GM19238 (cell line): ENCODE measurements at regions not wholly inside any gene's neighbourhood (a gene's known extent, or its start where the extent isn't known, plus 50 kb on each side); places are given as distances from the start of the nearest gene placed in this dataset.

Experiments used
- DNase-seq: peaks from one replicate; pipeline ENCODE4 v3.0.0; 2011; ENCODE audit warnings: low spot score; ENCODE audit not compliant: insufficient read length

DNA sequence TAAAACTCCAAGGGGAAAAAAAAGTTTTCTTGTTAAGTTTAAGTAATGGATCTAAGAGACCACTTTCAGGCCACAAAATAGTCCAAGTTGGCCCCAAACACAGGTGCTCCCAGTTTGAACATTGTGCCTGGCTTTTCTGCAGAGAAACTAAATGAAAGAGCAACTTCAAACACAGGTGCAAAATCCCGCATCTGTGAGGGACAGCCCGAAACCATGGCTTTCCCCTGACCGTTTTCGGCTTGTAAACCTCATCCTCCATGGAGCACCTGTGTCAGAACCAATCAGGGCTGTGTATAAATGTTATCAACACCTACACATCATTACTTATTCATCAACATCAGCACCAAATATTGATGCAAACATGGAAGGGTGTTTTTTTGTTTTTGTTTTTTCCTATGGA lies 126.8 kb upstream of the OBI1 start:
- DNase-seq, result no peak

DNA sequence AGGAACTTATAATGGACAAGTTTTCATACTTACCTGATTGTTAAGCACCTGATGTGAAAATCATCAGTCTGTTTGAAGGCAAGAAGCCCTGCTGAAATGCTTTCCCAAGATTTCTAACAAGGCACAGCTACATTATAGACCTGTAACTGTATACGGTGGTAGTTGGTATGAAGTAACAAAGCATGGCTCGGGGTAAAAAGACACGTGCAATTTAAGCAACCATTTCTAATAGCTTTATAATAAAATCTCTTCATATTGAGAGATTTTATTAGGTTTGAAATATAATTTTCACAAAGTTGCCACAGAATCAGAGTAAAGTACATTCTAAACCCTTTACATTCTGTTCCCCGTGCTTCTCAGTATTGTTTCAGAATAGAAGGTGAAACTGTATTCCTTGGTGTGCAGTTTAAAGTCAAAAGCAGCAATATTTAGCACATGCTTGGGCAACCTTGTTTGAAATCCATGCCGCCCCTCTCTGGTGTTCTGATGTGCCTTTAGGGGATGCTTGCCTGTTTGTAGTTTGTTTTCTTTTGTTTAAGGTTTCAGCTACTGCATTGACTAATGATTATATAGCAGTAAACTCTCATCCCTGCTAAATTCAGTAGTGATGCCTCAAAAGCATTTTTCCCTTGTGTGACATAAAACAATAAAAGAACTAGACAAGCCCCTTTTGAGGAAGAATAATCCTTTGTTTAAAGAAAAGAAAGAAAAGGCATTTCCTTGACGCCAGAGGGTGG lies 125.2 kb upstream of the OBI1 start:
- DNase-seq, result no peak

DNA sequence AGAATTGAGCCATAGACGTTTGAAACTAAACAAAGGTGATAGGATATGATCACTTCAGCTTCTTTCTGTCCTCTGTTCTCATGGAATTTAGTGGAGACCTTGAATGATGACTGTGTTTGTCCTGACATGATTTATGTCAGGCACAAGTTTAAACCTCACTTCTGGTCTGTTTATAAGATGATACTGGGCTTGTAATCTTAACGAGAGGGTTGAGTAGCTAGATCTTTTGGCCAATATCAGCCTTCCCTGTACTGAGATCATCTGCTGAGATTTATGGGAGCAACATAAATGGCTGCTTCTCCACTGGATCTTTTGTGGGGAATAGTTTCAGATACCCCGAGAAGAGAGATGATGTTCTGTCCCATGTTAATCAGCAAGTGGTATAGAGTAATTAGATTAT lies 121.8 kb upstream of the OBI1 start:
- no peak for DNase-seq

GRCh38 chr13:78779608-78780007 lies 120.7 kb upstream of the OBI1 start:
- DNase-seq, result no peak

DNA sequence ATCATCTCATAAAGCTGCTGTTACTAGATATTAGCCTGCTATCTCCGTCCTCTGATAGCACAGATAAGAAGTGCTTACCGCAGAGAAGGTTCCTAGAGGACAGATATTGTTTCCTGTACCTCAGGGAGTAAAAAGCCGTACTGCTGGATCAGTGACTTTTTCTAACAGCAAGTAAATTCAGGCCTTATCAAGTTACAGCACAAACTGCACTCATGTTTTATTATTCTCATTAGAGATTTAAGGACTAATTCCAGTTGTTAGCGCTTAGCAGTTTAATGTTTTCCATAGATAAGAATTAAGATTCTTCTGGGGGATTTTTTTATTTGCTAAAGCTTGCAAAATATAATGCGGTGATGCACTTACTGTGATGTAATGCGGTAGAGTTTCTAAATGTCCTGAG lies 119.0 kb upstream of the OBI1 start:
- DNase-seq, result no peak

DNA sequence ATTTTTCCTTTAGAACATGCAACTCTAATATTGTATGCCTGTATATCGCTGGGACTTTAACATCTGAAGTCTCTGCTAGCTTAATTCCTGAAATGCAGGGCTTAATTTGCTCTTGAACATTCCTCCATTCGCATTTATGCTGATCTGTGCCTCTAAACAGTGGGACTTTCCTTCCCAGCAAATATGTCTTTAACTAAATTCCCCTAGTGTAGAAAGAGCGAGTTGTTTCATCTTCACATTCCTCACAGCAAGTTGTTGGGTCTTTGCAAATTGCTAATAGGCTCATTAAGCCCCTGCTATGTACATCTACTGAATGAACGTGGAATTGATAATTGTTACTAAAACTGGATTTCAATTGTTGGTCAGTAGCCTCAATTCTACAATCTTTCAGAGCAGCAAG lies 118.4 kb upstream of the OBI1 start:
- no peak for DNase-seq

DNA sequence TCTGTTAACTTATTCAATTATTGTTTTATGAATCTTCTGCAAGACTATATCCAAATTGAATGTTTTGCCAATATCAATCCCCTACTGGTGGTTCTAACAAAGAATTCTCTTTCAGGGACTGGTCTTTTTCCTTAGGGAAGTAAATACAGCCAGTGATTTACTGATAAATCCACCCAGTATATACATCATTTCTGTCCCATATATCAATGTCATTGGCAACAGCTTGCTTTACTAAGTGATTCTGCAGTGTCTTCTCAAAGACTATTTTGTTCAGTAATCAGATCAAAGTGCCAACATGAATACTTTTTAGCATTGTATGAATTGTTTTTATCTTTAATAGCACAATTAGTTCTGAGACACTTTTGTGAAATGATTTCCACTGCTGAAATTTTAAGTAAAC lies 114.0 kb upstream of the OBI1 start:
- no peak for DNase-seq

DNA sequence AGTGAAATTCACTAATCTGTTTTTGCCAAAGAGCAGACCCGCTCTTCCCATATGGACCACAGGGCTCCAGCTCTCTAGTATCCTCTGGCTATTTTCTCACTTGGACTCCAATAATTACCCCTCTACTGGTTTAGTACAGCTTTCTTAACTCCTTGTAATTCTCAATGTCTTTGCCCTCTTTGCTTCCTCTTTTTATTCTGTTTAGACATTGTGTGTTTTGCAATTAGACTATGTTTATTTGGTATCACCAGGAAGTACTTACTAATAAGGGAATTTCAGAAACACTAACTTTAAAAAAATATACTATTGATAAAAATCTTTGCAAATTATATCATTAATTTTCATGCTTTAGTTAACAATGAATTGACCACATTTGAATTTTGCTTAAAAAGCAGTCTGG lies 111.6 kb upstream of the OBI1 start:
- DNase-seq, result no peak

DNA sequence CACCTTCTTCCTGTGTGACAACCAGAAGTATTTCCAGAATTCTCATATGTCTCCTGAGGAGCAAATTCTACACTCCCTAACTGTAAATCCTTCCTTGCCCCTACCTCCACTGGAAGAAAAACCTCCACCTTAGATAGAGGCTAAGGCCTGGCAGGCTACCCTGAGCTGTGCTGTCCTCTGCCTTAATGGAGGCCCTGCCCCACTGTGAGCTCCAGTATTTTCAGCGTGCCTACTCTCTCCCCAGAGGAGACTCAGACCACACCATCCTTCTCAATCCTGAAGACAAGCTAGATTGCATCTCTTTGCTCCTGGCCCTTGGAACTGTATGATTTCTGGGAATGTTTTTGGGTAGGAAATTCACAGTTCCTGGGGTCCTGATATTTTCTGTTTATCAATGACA lies 110.0 kb upstream of the OBI1 start:
- no peak for DNase-seq

DNA sequence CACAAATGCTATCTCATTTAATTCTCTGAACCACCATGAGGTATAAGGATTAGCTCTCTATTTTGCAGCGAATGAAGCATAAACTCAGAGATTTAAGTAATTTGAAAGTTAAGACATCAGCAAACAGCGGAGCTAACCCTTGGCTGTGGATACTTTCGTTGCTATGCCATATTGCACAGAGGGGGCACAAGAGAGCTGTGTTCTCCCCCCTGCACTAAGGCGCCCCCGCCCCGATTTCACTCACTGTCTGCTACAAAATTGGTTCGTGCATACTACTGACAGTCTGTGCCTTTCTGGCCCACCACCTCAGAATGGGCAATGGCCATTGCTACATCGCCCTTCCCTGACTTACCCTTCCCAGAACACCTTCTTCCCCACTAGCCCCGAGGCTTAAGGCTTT lies 105.7 kb upstream of the OBI1 start:
- DNase-seq, result no peak

- DNase-seq, result no peak
Measured at GRCh38 chr13:78762825-78763224, 103.9 kb upstream of the OBI1 start.

DNA sequence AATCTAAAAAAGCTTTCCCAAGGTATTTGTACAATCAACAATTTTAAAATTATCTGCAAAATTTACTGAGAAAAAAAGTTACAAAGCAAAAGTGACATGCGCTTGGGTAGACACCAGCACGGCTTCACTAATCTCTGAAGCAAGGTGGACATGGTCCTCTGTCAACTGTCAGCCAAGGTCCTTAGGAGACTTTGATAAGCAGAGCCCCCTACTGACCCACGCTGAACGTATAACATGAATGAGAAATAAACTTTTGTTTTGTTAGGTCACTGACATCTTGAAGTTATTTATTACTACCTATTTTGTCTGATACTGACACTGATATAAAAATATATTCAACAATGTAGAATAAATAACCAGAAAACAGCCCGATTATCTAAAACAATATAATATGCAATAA lies 100.7 kb upstream of the OBI1 start:
- no peak for DNase-seq

GRCh38 chr13:78758549-78758948 lies 99.6 kb upstream of the OBI1 start:
- no peak for DNase-seq

GRCh38 chr13:78753435-78753834 lies 94.5 kb upstream of the OBI1 start:
- no peak for DNase-seq

DNA sequence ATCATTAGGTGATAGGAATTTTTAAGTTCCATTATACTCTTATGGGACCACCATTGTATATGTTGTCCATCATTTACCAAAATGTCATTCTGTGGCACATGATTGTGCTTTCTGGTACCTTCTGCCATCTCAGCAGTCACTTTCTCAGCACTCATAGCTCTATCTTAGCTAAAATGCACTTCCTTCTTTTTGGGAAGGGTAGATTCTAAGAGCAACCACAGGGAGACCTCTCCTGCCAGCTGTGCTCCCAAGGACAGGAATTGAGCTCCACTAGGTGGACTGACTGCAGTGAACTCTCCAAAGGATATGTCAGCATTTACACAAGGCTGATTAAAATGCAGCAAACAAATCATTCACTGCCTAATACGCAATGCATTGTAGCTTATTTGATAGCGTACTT lies 91.8 kb upstream of the OBI1 start:
- DNase-seq, result no peak

- DNase-seq, result no peak
Measured at GRCh38 chr13:78743973-78744372, 85.0 kb upstream of the OBI1 start.

DNA sequence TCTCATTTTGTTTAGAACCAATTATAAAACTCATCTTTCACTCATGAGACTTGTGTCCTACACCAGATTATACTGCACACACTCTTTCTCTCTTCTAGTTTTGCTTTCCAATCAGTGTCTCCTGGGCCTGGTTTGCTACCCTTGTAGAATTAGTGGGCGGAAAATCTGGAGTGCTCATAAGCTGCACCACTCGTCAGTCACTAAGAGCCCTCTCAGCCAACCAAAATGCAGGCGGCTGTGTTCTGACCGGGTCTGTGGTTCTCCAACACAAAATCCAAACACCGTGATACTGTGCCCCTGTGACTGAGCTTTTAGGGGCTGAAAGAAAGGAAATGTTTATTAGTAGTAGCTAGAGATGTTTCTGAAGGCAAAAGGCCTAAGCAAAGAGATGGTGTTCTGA lies 83.7 kb upstream of the OBI1 start:
- DNase-seq, result no peak

- DNase-seq, result no peak
Measured at GRCh38 chr13:78736142-78736541, 77.2 kb upstream of the OBI1 start.

DNA sequence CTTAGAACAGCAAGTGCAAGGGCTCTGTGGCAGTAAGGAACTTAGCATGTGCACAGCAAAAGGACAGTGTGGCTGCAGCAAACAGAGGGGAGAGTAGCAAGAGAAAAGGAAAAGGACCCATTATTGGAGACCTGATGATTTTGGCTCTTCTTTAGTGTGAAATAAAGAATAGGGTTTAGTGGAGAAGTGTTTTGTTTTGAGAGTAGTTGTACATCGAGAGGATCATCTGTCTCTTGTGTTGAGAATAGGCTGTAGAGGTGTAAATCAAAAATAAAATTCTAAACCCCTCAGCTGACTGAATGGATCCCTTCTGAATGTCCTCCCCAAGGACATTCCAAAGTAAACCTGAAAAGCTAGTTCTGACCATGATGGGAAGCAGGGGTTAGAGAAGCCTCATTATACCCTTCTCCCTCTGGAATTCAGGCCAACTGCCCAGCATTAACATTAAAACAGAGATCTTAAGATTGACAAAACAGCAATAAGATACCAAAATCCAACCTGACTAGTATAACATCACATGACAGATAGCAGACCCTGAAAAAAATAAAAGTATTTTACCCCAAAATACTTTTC lies 73.6 kb upstream of the OBI1 start:
- no peak for DNase-seq

DNA sequence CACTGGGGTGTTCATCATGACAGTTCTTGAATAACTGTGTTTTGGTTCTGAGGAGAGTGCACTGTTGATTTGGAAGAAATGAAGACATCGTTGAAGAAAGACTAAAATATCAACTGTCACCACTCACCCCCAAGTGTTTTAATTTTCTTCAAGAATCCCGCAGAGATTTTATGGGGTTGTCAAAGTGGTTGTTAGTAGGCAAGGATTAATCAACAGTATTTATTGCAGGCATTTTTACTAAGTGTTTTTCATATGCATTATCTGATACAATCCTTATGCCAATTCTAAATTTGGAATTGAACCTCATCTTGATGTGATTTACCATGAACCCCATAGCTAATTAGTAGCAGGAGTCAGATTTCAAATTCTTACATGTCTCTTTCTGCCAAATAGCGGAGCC lies 63.7 kb upstream of the OBI1 start:
- no peak for DNase-seq

DNA sequence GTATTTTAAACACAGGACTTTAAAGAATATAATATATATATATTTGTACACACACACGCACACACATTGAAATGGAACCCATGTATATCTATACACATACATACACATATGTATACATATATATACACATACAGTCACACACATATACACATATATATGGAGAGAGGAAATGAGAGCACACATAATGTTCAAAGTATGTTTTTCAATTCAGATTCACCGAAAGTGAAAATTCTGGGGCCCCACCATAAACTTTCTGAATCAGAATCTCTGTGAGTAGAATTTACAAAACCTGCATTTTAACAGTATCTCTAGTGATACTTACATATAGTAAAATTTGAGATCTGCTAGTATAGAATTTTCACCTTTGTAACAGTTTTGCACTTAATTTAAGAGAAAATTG lies 60.4 kb upstream of the OBI1 start:
- no peak for DNase-seq

GRCh38 chr13:78714717-78715116 lies 55.8 kb upstream of the OBI1 start:
- no peak for DNase-seq

DNA sequence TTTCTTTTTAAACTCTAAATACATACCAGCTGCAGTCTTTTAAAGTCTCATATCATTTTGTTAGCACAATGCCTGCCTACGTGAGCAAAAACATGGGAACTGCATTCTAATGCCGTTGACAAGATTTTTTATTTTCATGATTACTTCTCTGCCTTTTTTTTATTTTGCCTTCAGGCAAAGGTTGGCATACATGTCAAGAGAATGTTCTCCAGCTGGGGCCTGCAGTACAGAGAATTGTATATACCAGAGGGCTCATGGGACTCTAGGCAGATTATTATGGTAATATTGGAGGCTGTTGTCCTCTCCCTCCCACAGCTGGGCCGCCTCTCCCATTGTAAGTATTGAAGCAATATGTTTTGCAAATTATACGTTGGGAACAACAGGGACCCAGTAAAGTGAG lies 53.9 kb upstream of the OBI1 start:
- no peak for DNase-seq

DNA sequence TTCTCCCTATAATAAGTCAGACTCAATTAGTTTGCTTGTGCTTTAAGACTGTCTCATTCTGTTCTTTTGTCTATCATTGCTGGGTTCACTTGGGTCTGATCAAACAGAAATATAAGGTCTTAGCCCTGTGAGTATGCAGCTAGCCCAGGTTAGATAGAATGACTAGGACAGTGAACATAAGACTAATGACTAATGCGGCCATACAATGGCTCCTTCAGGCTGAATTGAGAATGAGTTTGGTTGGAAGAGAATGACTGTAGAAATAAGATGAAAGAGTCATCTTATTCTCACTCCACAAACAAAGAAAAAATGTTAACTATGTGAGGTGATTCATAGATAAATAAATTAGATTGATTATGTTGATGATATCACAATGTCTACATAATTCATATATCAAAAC lies 50.1 kb upstream of the OBI1 start:
- DNase-seq, result no peak
